Hepatic stellate cell (primary cell): ENCODE measurements at regions not wholly inside any gene's neighbourhood (a gene's known extent, or its start where the extent isn't known, plus 50 kb on each side); places are given as distances from the start of the nearest gene placed in this dataset.

Experiments used
- DNase-seq: peaks from one replicate; pipeline ENCODE4 v3.0.0; 2011; ENCODE audit warnings: low spot score

GRCh38 chr6:90668141-90668540 is 81.3 kb upstream of the MAP3K7 start:
- DNase-seq = no peak

- no peak for DNase-seq
Measured at GRCh38 chr6:90663873-90664272, 77.0 kb upstream of the MAP3K7 start.

GRCh38 chr6:90663106-90663505 is 76.2 kb upstream of the MAP3K7 start:
- no peak for DNase-seq

GRCh38 chr6:90660931-90661330 is 74.1 kb upstream of the MAP3K7 start:
- no peak for DNase-seq

- no peak for DNase-seq
Measured at GRCh38 chr6:90658497-90658896, 71.6 kb upstream of the MAP3K7 start.

GRCh38 chr6:90656325-90656724 is 69.5 kb upstream of the MAP3K7 start:
- no peak for DNase-seq

- no peak for DNase-seq
Measured at GRCh38 chr6:90654806-90655205, 67.9 kb upstream of the MAP3K7 start.

GRCh38 chr6:90654166-90654565 is 67.3 kb upstream of the MAP3K7 start:
- no peak for DNase-seq

- no peak for DNase-seq
Measured at GRCh38 chr6:90653750-90654149, 66.9 kb upstream of the MAP3K7 start.

- DNase-seq = no peak
Measured at GRCh38 chr6:90650041-90650940, 63.4 kb upstream of the MAP3K7 start.

GRCh38 chr6:90648873-90649272 is 62.0 kb upstream of the MAP3K7 start:
- no peak for DNase-seq

- DNase-seq = no peak
Measured at GRCh38 chr6:90646940-90647339, 60.1 kb upstream of the MAP3K7 start.

GRCh38 chr6:90645634-90646033 is 58.8 kb upstream of the MAP3K7 start:
- DNase-seq = no peak

- DNase-seq = no peak
Measured at GRCh38 chr6:90644492-90644891, 57.6 kb upstream of the MAP3K7 start.

- DNase-seq = no peak
Measured at GRCh38 chr6:90643381-90643780, 56.5 kb upstream of the MAP3K7 start.

- DNase-seq = no peak
Measured at GRCh38 chr6:90637320-90637719, 50.4 kb upstream of the MAP3K7 start.
